ENCODE measurements at regions not wholly inside any gene's neighbourhood (a gene's known extent, or its start where the extent isn't known, plus 50 kb on each side); places are given as distances from the start of the nearest gene placed in this dataset.

DNA sequence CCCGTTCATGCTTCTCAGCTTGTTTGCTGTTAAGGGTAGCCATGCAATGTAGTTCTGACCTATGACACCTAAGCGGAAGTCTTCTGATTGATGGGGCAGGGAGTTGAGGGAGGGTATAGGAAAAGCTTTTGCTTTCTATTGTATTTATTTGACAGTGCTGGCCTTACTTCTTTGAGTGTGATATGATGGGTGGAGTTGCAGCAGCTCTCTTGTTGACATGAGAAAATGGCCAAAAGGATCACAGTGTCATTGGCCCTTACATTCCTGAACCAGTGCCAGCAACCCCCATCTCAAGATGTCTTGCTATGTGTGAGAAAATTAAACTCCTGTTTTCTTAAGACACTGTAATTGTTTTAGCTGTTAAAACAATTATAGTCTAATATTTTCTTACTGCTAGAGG, 117.5 kb downstream of the SAMD5 start:
- Histone ChIP-seq H3K4me3 (ENCODE audit: low read length) (no peak overlapping the region), H3K27me3 (ENCODE audit: control insufficient read depth, insufficient read depth, low read length) (no peaks in the 10 kb centered on the region), H3K4me1 (ENCODE audit: control insufficient read depth, insufficient read depth, low read length) (no peaks in the 10 kb centered on the region), H3K36me3 (ENCODE audit: control insufficient read depth, insufficient read depth, low read length) (no peaks in the 10 kb centered on the region), H3K27ac (ENCODE audit: low read length) (no peak overlapping the region), H3K9me3 (ENCODE audit: control insufficient read depth, insufficient read depth, low read length) (no peaks in the 10 kb centered on the region)
- no peaks in the 10 kb centered on the region for H3K36me3 Mint-ChIP-seq
- no peak overlapping the region for H3K27ac Mint-ChIP-seq
- DNase-seq: no peak
- no peak overlapping the region for H3K4me3 Mint-ChIP-seq
- no peak for ATAC-seq
- intact Hi-C loops (cut with micrococcal nuclease): no loop called here
- TF ChIP-seq, protein P1, sequence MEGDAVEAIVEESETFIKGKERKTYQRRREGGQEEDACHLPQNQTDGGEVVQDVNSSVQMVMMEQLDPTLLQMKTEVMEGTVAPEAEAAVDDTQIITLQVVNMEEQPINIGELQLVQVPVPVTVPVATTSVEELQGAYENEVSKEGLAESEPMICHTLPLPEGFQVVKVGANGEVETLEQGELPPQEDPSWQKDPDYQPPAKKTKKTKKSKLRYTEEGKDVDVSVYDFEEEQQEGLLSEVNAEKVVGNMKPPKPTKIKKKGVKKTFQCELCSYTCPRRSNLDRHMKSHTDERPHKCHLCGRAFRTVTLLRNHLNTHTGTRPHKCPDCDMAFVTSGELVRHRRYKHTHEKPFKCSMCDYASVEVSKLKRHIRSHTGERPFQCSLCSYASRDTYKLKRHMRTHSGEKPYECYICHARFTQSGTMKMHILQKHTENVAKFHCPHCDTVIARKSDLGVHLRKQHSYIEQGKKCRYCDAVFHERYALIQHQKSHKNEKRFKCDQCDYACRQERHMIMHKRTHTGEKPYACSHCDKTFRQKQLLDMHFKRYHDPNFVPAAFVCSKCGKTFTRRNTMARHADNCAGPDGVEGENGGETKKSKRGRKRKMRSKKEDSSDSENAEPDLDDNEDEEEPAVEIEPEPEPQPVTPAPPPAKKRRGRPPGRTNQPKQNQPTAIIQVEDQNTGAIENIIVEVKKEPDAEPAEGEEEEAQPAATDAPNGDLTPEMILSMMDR (IDR thresholded peaks at IDR 0.05): no peak
- H3K9me3 Mint-ChIP-seq: peaks cover 3 to 4% of the 10 kb centered on the region in 2 donors
- no peaks in the 10 kb centered on the region for H3K27me3 Mint-ChIP-seq (ENCODE audit: low read depth in 2 of 2)
- 92% methylated on average over 2 of the region's 2 CpGs for WGBS (ENCODE audit: insufficient coverage)
- H3K4me1 Mint-ChIP-seq: no peaks in the 10 kb centered on the region

DNA sequence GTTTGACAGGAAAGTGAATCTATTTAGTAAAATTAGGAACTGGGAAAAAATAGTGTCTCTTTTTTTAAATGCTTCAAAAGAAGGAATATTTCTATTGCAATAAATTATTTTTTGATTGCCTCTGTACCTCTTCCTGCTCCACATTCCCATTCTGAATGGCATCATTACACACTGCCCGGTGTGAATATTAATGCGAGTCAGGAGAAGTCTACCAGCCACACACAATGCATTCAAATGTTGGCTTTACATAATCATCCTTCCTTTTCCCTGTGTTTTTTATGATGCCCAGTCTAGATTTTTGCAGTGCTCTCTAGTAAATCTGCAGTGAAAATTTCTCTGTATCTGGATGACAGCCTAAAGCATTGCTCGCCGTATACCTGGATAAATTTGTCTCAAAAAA, 118.9 kb downstream of the SAMD5 start:
- H3K27ac ChIP-seq (ENCODE audit: low read length): no peak overlapping the region
- Mint-ChIP-seq H3K4me3 (no peak overlapping the region), H3K27me3 (ENCODE audit: low read depth in 2 of 2) (no peaks in the 10 kb centered on the region), H3K4me1 (no peaks in the 10 kb centered on the region), H3K36me3 (no peaks in the 10 kb centered on the region), H3K9me3 (peaks cover 9 to 13% of the 10 kb centered on the region in 2 donors), H3K27ac (no peak overlapping the region)
- intact Hi-C loops (cut with micrococcal nuclease): no loop called here
- ATAC-seq (no peak), DNase-seq (no peak)
- no peaks in the 10 kb centered on the region for H3K36me3 ChIP-seq (ENCODE audit: control insufficient read depth, insufficient read depth, low read length)
- 57% methylated on average over 3 of the region's 4 CpGs for WGBS (ENCODE audit: insufficient coverage)
- H3K4me1 ChIP-seq (ENCODE audit: control insufficient read depth, insufficient read depth, low read length): no peaks in the 10 kb centered on the region
- TF ChIP-seq, protein P1 (IDR thresholded peaks at IDR 0.05): no peak
- no peaks in the 10 kb centered on the region for H3K9me3 ChIP-seq (ENCODE audit: control insufficient read depth, insufficient read depth, low read length)
- no peaks in the 10 kb centered on the region for H3K27me3 ChIP-seq (ENCODE audit: control insufficient read depth, insufficient read depth, low read length)
- H3K4me3 ChIP-seq (ENCODE audit: low read length): no peak overlapping the region

DNA sequence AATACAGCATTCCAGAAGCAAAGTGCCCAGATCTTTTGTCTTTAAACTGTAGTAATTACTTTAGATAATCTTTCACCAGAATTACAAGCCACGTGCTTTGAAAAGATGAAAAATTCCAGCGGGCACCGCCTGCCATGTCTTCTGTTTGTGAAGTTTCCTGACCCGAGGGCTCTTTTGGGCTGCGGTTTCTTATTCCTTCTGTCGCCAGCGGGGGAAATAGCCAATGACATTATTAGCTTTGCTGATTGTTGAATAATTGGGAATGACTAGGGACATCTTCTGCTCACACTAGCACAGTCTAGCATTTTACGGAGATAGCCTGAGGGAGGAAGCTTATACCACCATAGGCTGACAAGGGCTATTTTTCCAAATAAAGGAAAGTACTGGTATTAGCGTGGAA, 124.7 kb downstream of the SAMD5 start:
- Mint-ChIP-seq H3K27me3 (ENCODE audit: low read depth in 2 of 2) (no peaks in the 10 kb centered on the region), H3K4me3 (no peak overlapping the region), H3K27ac (no peak overlapping the region), H3K4me1 (no peaks in the 10 kb centered on the region), H3K9me3 (peaks cover 12 to 13% of the 10 kb centered on the region in 2 donors), H3K36me3 (no peaks in the 10 kb centered on the region)
- over 99% methylated on average over 7 of the region's 9 CpGs for WGBS (ENCODE audit: insufficient coverage)
- Histone ChIP-seq H3K9me3 (ENCODE audit: control insufficient read depth, insufficient read depth, low read length) (no peaks in the 10 kb centered on the region), H3K4me1 (ENCODE audit: control insufficient read depth, insufficient read depth, low read length) (no peaks in the 10 kb centered on the region), H3K27ac (ENCODE audit: low read length) (no peak overlapping the region), H3K4me3 (ENCODE audit: low read length) (no peak overlapping the region), H3K36me3 (ENCODE audit: control insufficient read depth, insufficient read depth, low read length) (no peaks in the 10 kb centered on the region), H3K27me3 (ENCODE audit: control insufficient read depth, insufficient read depth, low read length) (no peaks in the 10 kb centered on the region)
- TF ChIP-seq, protein P1 (IDR thresholded peaks at IDR 0.05): no peak
- ATAC-seq: no peak
- no peak for DNase-seq
- intact Hi-C loops (cut with micrococcal nuclease): no loop called here

DNA sequence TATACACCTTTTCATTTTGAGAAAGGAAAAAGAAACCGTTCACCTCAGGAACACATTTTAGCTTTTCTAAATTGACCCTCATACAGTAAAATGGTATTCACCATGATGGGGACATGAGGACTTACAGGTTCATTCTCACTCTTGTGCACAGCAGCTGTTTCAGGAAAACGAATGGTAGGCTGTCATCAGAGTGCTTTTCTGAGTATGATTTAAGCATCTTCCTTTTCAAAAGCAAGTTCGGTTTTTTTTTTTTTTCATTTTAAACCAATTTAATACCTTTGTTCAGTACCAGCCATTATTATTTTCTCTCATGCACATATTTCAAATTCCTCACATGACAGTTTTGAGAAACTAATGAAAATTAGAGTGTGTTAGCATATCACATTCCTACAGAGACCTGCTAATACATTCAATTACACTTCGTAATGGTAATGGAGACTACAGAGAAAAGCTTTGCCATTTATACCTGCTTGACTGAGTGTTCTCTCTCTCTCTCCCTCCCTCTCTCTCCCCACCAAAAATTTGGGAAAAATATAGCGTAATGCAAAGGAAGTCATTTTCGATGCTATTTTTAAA, 129.2 kb downstream of the SAMD5 start:
- intact Hi-C loops (cut with micrococcal nuclease): no loop called here
- TF ChIP-seq, protein P1 (IDR thresholded peaks at IDR 0.05): no peak
- H3K27ac ChIP-seq (ENCODE audit: low read length): no peak overlapping the region
- H3K4me1 Mint-ChIP-seq: no peaks in the 10 kb centered on the region
- 89% methylated on average over 5 of the region's 6 CpGs for WGBS (ENCODE audit: insufficient coverage)
- ATAC-seq (no peak), DNase-seq (no peak)
- peaks cover 2 to 7% of the 10 kb centered on the region in 2 donors for H3K9me3 Mint-ChIP-seq
- no peak overlapping the region for H3K4me3 Mint-ChIP-seq
- no peaks in the 10 kb centered on the region for H3K27me3 Mint-ChIP-seq (ENCODE audit: low read depth in 2 of 2)
- H3K4me3 ChIP-seq (ENCODE audit: low read length): no peak overlapping the region
- H3K27me3 ChIP-seq (ENCODE audit: control insufficient read depth, insufficient read depth, low read length): no peaks in the 10 kb centered on the region
- H3K36me3 Mint-ChIP-seq: no peaks in the 10 kb centered on the region
- no peaks in the 10 kb centered on the region for H3K36me3 ChIP-seq (ENCODE audit: control insufficient read depth, insufficient read depth, low read length)
- H3K4me1 ChIP-seq (ENCODE audit: control insufficient read depth, insufficient read depth, low read length): no peaks in the 10 kb centered on the region
- no peak overlapping the region for H3K27ac Mint-ChIP-seq
- no peaks in the 10 kb centered on the region for H3K9me3 ChIP-seq (ENCODE audit: control insufficient read depth, insufficient read depth, low read length)
